ENCODE measurements at regions not wholly inside any gene's neighbourhood (a gene's known extent, or its start where the extent isn't known, plus 50 kb on each side); places are given as distances from the start of the nearest gene placed in this dataset.

DNA sequence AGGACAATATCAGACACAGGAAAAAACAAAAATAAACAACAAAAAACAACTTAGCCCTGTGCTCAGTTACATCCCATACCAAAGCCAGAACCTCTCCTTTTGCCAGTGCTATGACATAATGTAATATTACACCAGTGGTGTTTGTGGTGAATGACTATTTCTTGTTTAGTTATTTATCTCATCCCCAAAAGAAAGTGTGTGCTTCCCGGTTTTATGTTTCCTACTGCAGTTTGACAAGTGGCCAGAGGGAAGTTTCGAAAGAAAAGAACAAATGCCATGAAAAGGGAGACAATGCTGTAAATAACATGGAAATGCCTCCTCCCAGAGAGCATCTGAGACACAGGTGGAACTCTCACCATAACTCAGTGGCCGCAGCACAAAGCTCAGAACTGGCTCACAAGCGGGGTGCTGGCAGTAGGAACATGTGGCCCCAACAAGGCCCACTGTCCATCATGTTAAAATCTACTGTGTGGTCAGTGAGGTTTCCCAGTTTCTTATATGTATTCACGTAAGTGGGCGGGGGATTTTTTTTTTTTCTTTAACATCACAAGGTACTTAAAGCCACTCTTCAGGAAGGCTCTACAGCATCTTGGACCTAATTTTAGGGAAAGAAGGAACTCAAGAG lies 158.2 kb downstream of the BARHL2 start:
- dilution Hi-C loops (cut with MboI; ENCODE audit: extremely low pct_ligation_motif_present, low sequenced_read_pairs), result no loop called here
- H3K9me1 ChIP-seq (replicated peaks; ENCODE audit: control insufficient read depth, extremely low read depth, insufficient read depth, low read length), result no peaks in the 10 kb centered on the region
- no peaks in the 10 kb centered on the region for H3K79me2 ChIP-seq (ENCODE audit: control insufficient read depth, insufficient read depth, low read length)
- ChIA-PET POLR2A (no interaction called here), CTCF (no interaction called here)
- no peak for TF ChIP-seq FOS (IDR thresholded peaks at IDR 0.05; ENCODE audit: borderline replicate concordance, insufficient read depth, low read length)
- no peak for TF ChIP-seq MYC (IDR thresholded peaks at IDR 0.05; ENCODE audit: low read depth, low read length)
- no peak for TF ChIP-seq JUN (IDR thresholded peaks at IDR 0.05; ENCODE audit: borderline replicate concordance, insufficient read depth, insufficient read length, low read depth)
- no peak for TF ChIP-seq POLR2AphosphoS5 (IDR thresholded peaks at IDR 0.05; ENCODE audit: insufficient read depth, low read depth, low read length)
- TF ChIP-seq, protein P1, sequence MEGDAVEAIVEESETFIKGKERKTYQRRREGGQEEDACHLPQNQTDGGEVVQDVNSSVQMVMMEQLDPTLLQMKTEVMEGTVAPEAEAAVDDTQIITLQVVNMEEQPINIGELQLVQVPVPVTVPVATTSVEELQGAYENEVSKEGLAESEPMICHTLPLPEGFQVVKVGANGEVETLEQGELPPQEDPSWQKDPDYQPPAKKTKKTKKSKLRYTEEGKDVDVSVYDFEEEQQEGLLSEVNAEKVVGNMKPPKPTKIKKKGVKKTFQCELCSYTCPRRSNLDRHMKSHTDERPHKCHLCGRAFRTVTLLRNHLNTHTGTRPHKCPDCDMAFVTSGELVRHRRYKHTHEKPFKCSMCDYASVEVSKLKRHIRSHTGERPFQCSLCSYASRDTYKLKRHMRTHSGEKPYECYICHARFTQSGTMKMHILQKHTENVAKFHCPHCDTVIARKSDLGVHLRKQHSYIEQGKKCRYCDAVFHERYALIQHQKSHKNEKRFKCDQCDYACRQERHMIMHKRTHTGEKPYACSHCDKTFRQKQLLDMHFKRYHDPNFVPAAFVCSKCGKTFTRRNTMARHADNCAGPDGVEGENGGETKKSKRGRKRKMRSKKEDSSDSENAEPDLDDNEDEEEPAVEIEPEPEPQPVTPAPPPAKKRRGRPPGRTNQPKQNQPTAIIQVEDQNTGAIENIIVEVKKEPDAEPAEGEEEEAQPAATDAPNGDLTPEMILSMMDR (IDR thresholded peaks at IDR 0.05; ENCODE audit: extremely low read depth in 1 of 2, insufficient read depth in 1 of 2, low read depth in 1 of 2, low read length in 2 of 2), result no peak
- TF ChIP-seq, protein P2, sequence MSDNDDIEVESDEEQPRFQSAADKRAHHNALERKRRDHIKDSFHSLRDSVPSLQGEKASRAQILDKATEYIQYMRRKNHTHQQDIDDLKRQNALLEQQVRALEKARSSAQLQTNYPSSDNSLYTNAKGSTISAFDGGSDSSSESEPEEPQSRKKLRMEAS (IDR thresholded peaks at IDR 0.05; ENCODE audit: insufficient read depth, insufficient read length), result no peak
- no peak for TF ChIP-seq EZH2 (IDR thresholded peaks at IDR 0.05; ENCODE audit: borderline replicate concordance, low read depth, low read length, severe bottlenecking)
- TF ChIP-seq GATA2 (IDR thresholded peaks at IDR 0.05; ENCODE audit: insufficient read depth, insufficient read length, low read depth, low read length), result no peak
- TF ChIP-seq POLR2A (IDR thresholded peaks at IDR 0.05; ENCODE audit: low read depth, low read length), result no peak
- FAIRE-seq (no peak), DNase-seq (ENCODE audit: low read depth, low spot score) (no peak)
- no peaks in the 10 kb centered on the region for H3K9me3 ChIP-seq (replicated peaks; ENCODE audit: control insufficient read depth, insufficient read depth, low read length)
- H4K20me1 ChIP-seq (replicated peaks; ENCODE audit: control insufficient read depth, extremely low read depth, insufficient read depth, low read length), result no peaks in the 10 kb centered on the region
- H3K4me1 ChIP-seq (ENCODE audit: control insufficient read depth, extremely low read depth, insufficient read depth, low read length), result no peaks in the 10 kb centered on the region
- H3K27me3 ChIP-seq (ENCODE audit: control insufficient read depth in 2 of 2, insufficient read depth in 2 of 2, low read length in 2 of 2), result no peaks in the 10 kb centered on the region
- no peaks in the 10 kb centered on the region for H3K36me3 ChIP-seq (ENCODE audit: control insufficient read depth in 2 of 2, extremely low read depth in 1 of 2, insufficient read depth in 2 of 2, low read length in 2 of 2)
- H3K4me2 ChIP-seq (ENCODE audit: insufficient read depth, low read length), result no peak overlapping the region
- no TSS peak for BruUV-seq (replicated peaks)
- H2AFZ ChIP-seq (ENCODE audit: low read depth, low read length), result no peak overlapping the region
- H3K9ac ChIP-seq (replicated peaks; ENCODE audit: extremely low read depth, insufficient read depth, low read length), result no peak overlapping the region
- intact Hi-C loops (cut with micrococcal nuclease), result no loop called here
- no peak overlapping the region for H3K27ac ChIP-seq (ENCODE audit: insufficient read depth, low read depth, low read length)
- H3K4me3 ChIP-seq (replicated peaks in 1 of 3; ENCODE audit: insufficient read depth in 1 of 3, low read depth in 1 of 3, low read length in 3 of 3), result no peak overlapping the region

Measured in endothelial cell of umbilical vein (primary cell).